ENCODE measurements at regions not wholly inside any gene's neighbourhood (a gene's known extent, or its start where the extent isn't known, plus 50 kb on each side); places are given as distances from the start of the nearest gene placed in this dataset.

DNA sequence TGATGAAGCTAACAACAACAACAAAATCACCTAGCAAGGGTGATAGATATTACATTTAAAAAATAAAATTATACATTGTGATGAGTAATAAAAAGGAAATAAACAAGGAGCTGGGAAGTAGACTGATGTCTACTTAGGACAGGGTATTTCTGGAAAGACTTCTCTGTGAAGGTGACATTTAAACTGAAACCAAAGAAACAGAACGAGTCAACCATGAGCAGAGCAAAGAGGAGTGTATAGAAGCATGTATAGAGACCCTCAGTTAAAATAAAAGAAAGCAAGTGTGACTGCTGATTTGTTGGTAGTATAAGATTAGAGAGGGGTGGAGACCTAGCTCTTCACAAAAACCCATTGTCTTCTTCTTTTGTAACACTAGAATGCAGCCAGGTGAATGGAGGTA is 53.0 kb upstream of the TDRD3 start:
- no peak overlapping the region for H2BK15ac ChIP-seq (ENCODE audit: low read depth, low read length)
- H3K4me1 ChIP-seq (ENCODE audit: control insufficient read depth, insufficient read depth, low read length): no peaks in the 10 kb centered on the region
- intact Hi-C loops (cut with micrococcal nuclease) (no loop called here), in situ Hi-C loops (cut with MboI; ENCODE audit: low sequenced_read_pairs) (loop anchor here (25.0 kb wide), 2 partner anchors 657 to 957 kb away; no protein-coding TSS in a partner anchor), dilution Hi-C loops (cut with HindIII; ENCODE audit: low sequenced_read_pairs, unreplicated experiment) (no loop called here)
- ChIA-PET CTCF (interaction anchor here (0.9 kb wide), 1 partner anchor 18 kb away, joined by 4 read pairs; no protein-coding TSS in a partner anchor), POLR2A (ENCODE audit: unreplicated experiment) (no interaction called here)
- H3K9ac ChIP-seq (ENCODE audit: low read depth, low read length): no peak overlapping the region
- BruUV-seq (replicated peaks): no TSS peak
- peaks cover 6% of the 10 kb centered on the region; the same call in 1 of the 2 replicates for H3K27me3 ChIP-seq (ENCODE audit: control insufficient read depth, insufficient read depth, low read length)
- no peak overlapping the region for H3K14ac ChIP-seq (replicated peaks; ENCODE audit: low read depth, low read length)
- H2AK5ac ChIP-seq (ENCODE audit: low read depth, low read length): no peak overlapping the region
- ATAC-seq (ENCODE audit: low read depth) (no peak), DNase-seq (no peak)
- no peak overlapping the region for H3K18ac ChIP-seq (ENCODE audit: low read depth, low read length)
- no peak overlapping the region for H3K4ac ChIP-seq (ENCODE audit: low read depth, low read length)
- no peak overlapping the region for H2BK120ac ChIP-seq (ENCODE audit: low read depth, low read length)
- TF ChIP-seq, protein P1, sequence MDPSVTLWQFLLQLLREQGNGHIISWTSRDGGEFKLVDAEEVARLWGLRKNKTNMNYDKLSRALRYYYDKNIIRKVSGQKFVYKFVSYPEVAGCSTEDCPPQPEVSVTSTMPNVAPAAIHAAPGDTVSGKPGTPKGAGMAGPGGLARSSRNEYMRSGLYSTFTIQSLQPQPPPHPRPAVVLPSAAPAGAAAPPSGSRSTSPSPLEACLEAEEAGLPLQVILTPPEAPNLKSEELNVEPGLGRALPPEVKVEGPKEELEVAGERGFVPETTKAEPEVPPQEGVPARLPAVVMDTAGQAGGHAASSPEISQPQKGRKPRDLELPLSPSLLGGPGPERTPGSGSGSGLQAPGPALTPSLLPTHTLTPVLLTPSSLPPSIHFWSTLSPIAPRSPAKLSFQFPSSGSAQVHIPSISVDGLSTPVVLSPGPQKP (IDR thresholded peaks at IDR 0.05; ENCODE audit: borderline replicate concordance, low read depth, low read length): no peak
- TF ChIP-seq RFX5 (IDR thresholded peaks at IDR 0.05; ENCODE audit: low read depth, low read length) (no peak), POLR2A (IDR thresholded peaks at IDR 0.05; ENCODE audit: low read depth, low read length) (no peak), BHLHE40 (IDR thresholded peaks at IDR 0.05; ENCODE audit: low read depth, low read length) (no peak), MXI1 (IDR thresholded peaks at IDR 0.05; ENCODE audit: borderline replicate concordance, low read depth, low read length) (no peak), MAFK (IDR thresholded peaks at IDR 0.05; ENCODE audit: low read depth, low read length) (no peak), MAZ (IDR thresholded peaks at IDR 0.05; ENCODE audit: borderline replicate concordance, low read depth, low read length) (no peak), FOS (IDR thresholded peaks at IDR 0.05; ENCODE audit: low read depth, low read length) (no peak), NFE2L2 (IDR thresholded peaks at IDR 0.05; ENCODE audit: low read depth, low read length) (no peak), CEBPB (IDR thresholded peaks at IDR 0.05; ENCODE audit: low read depth, low read length) (no peak), RAD21 (IDR thresholded peaks at IDR 0.05; ENCODE audit: low read length) (no peak), SMC3 (IDR thresholded peaks at IDR 0.05; ENCODE audit: low read depth, low read length) (no peak)
- TF ChIP-seq, protein P2, sequence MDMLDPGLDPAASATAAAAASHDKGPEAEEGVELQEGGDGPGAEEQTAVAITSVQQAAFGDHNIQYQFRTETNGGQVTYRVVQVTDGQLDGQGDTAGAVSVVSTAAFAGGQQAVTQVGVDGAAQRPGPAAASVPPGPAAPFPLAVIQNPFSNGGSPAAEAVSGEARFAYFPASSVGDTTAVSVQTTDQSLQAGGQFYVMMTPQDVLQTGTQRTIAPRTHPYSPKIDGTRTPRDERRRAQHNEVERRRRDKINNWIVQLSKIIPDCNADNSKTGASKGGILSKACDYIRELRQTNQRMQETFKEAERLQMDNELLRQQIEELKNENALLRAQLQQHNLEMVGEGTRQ (IDR thresholded peaks at IDR 0.05; ENCODE audit: low read depth, low read length): no peak
- TF ChIP-seq, protein P3, sequence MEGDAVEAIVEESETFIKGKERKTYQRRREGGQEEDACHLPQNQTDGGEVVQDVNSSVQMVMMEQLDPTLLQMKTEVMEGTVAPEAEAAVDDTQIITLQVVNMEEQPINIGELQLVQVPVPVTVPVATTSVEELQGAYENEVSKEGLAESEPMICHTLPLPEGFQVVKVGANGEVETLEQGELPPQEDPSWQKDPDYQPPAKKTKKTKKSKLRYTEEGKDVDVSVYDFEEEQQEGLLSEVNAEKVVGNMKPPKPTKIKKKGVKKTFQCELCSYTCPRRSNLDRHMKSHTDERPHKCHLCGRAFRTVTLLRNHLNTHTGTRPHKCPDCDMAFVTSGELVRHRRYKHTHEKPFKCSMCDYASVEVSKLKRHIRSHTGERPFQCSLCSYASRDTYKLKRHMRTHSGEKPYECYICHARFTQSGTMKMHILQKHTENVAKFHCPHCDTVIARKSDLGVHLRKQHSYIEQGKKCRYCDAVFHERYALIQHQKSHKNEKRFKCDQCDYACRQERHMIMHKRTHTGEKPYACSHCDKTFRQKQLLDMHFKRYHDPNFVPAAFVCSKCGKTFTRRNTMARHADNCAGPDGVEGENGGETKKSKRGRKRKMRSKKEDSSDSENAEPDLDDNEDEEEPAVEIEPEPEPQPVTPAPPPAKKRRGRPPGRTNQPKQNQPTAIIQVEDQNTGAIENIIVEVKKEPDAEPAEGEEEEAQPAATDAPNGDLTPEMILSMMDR (conservative IDR thresholded peaks at IDR 0.05; ENCODE audit: low read depth, low read length): no peak
- H3K23ac ChIP-seq (ENCODE audit: low read depth, low read length): no peak overlapping the region
- no peaks in the 10 kb centered on the region for H3K36me3 ChIP-seq (ENCODE audit: control insufficient read depth, insufficient read depth, low read length)
- no peaks in the 10 kb centered on the region for H3K9me3 ChIP-seq (ENCODE audit: control insufficient read depth, insufficient read depth, low read length)
- no peak overlapping the region for H3K27ac ChIP-seq (ENCODE audit: insufficient read depth, low read length)
- no peaks in the 10 kb centered on the region for H3K79me1 ChIP-seq (ENCODE audit: low read depth in 1 of 2, low read length in 2 of 2)
- no peak overlapping the region for H4K91ac ChIP-seq (ENCODE audit: insufficient read depth, low read depth, low read length)
- no peak overlapping the region for H3K4me3 ChIP-seq (ENCODE audit: insufficient read depth, low read depth, low read length)
- no peak overlapping the region for H2AFZ ChIP-seq (replicated peaks; ENCODE audit: low read length, poor library complexity)
- no peaks in the 10 kb centered on the region for H4K20me1 ChIP-seq (ENCODE audit: insufficient read depth, low read length)
- no peak overlapping the region for H3K4me2 ChIP-seq (ENCODE audit: low read depth, low read length)
- no peak overlapping the region for H4K5ac ChIP-seq (ENCODE audit: low read depth, low read length)
- no CpG with 5 or more reads among the region's 1 CpG for WGBS, 2 experiments (ENCODE audit: extremely low coverage in 2 of 2, insufficient read length in 1 of 2)
- no peak overlapping the region for H2AK9ac ChIP-seq (replicated peaks; ENCODE audit: low read depth, low read length, poor library complexity)
- H3K9me1 ChIP-seq (ENCODE audit: insufficient read depth, low read length): no peaks in the 10 kb centered on the region
- H2BK20ac ChIP-seq (ENCODE audit: low read depth, low read length): no peak overlapping the region
- no peak overlapping the region for H3K56ac ChIP-seq (ENCODE audit: extremely low read depth, insufficient read depth, low read length)
- H4K8ac ChIP-seq (ENCODE audit: low read depth in 2 of 2, low read length in 2 of 2): no peak overlapping the region
- no peak overlapping the region for H2BK5ac ChIP-seq (ENCODE audit: low read depth, low read length, poor library complexity, severe bottlenecking)

Data from IMR-90 (cell line).